SU-DHL-6 (cell line): ENCODE measurements at regions not wholly inside any gene's neighbourhood (a gene's known extent, or its start where the extent isn't known, plus 50 kb on each side); places are given as distances from the start of the nearest gene placed in this dataset.

ENCODE experiments used
- H2AFZ ChIP-seq: fragments of 200-600 bp; sonication (generic); 2 replicates; pipeline ENCODE4 v1.6.1; 2014; ENCODE audit warnings: low read depth, mild to moderate bottlenecking, moderate library complexity, mixed read lengths, antibody characterized with exemption, low read length; ENCODE audit not compliant: severe bottlenecking
- H3F3A ChIP-seq: fragments of 200-600 bp; shearing (Covaris generic); 2 replicates; pipeline ENCODE4 v1.6.0; 2016; ENCODE audit warnings: antibody characterized with exemption, mild to moderate bottlenecking; ENCODE audit not compliant: insufficient read depth
- H3K27ac ChIP-seq: fragments of 200-600 bp; sonication (generic); 2 replicates; pipeline ENCODE4 v1.5.1; 2016; ENCODE audit warnings: low read depth, mild to moderate bottlenecking, low read length, moderate library complexity, mixed read lengths
- H3K27me3 ChIP-seq: fragments of 200-600 bp; sonication (generic), shearing (Covaris generic); 2 replicates; pipeline ENCODE4 v1.6.0; 2014; ENCODE audit warnings: mild to moderate bottlenecking, low read length
- H3K36me3 ChIP-seq: fragments of 200-600 bp; sonication (generic); 2 replicates; pipeline ENCODE4 v1.6.1; 2014; ENCODE audit warnings: mild to moderate bottlenecking, low read length, mixed read lengths
- H3K4me2 ChIP-seq: fragments of 300-600, 200-600 bp; shearing (Covaris generic), sonication (generic); 2 replicates; pipeline ENCODE4 v1.6.0; 2014; ENCODE audit warnings: low read length, low read depth, mild to moderate bottlenecking; ENCODE audit not compliant: poor library complexity, severe bottlenecking
- H3K4me3 ChIP-seq: fragments of 200-600 bp; sonication (generic); 2 replicates; pipeline ENCODE4 v1.5.1; 2014; ENCODE audit warnings: antibody characterized with exemption, low read length, mild to moderate bottlenecking, mixed read lengths; ENCODE audit not compliant: insufficient read depth, poor library complexity, severe bottlenecking
- H3K79me2 ChIP-seq: fragments of 200-600 bp; sonication (generic); 2 replicates; pipeline ENCODE4 v1.6.1; 2014; ENCODE audit warnings: mild to moderate bottlenecking, low read length, moderate library complexity; ENCODE audit not compliant: insufficient read depth
- H3K9ac ChIP-seq: fragments of 200-600 bp; sonication (generic); 2 replicates; pipeline ENCODE4 v1.7.0; 2014; ENCODE audit warnings: mild to moderate bottlenecking, low read length
- H3K9me2 ChIP-seq: fragments of 200-600 bp; sonication (generic); replicated peaks from 2 replicates; pipeline ENCODE4 v1.6.1; 2014; ENCODE audit warnings: low read length; ENCODE audit not compliant: insufficient read depth
- H3K9me3 ChIP-seq: fragments of 200-600 bp; sonication (generic); 2 replicates; pipeline ENCODE4 v1.6.1; 2014; ENCODE audit warnings: low read length, mixed read lengths; ENCODE audit not compliant: insufficient read depth
- H4K20me1 ChIP-seq: fragments of 200-600 bp; sonication (generic); 2 replicates; pipeline ENCODE4 v1.6.1; 2014; ENCODE audit warnings: low read depth, mild to moderate bottlenecking, antibody characterized with exemption, low read length, moderate library complexity, mixed read lengths
- EZH2phosphoT487 ChIP-seq: fragments of 200-600 bp; sonication (generic), shearing (Covaris generic); conservative IDR thresholded peaks from 2 replicates; pipeline ENCODE4 v1.6.1; 2018; ENCODE audit warnings: mild to moderate bottlenecking, antibody characterized with exemption, low read length, moderate library complexity, mixed read lengths
- TF ChIP-seq, protein P1 (sequence below): fragments of 200-600 bp; sonication (generic); IDR thresholded peaks from one replicate; pipeline ENCODE4 v1.5.1; 2017; ENCODE audit warnings: antibody characterized with exemption, mild to moderate bottlenecking, low read length, moderate library complexity; ENCODE audit not compliant: insufficient read depth, poor library complexity, severe bottlenecking

DNA sequence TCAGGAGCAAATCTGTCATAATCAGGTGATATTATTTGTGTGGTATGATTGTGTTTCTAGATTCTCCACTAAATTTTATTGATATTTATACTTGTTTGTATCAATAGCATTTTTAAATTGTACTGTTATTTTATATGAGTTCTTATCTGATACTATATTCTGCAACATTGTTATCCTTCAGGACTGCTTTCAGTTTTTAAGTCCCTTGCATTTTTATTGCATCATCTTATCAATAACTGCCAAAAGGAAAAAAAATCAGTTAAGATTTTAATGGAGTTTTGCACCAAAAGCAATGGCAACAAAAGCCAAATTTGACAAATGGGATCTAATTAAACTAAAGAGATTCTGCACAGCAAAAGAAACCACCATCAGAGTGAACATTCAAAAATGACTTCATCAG is 741.3 kb upstream of the CTNND2 start:
- Histone ChIP-seq H3F3A (no peaks in the 10 kb centered on the region), H3K4me3 (no peak overlapping the region), H2AFZ (no peak overlapping the region), H3K9ac (no peak overlapping the region), H3K27ac (no peak overlapping the region), H3K79me2 (no peaks in the 10 kb centered on the region), H3K9me3 (no peaks in the 10 kb centered on the region), H3K36me3 (no peaks in the 10 kb centered on the region), H3K4me2 (no peak overlapping the region), H3K27me3 (no peaks in the 10 kb centered on the region), H3K9me2 (no peaks in the 10 kb centered on the region), H4K20me1 (no peaks in the 10 kb centered on the region)
- no peak for TF ChIP-seq EZH2phosphoT487
- TF ChIP-seq, protein P1, sequence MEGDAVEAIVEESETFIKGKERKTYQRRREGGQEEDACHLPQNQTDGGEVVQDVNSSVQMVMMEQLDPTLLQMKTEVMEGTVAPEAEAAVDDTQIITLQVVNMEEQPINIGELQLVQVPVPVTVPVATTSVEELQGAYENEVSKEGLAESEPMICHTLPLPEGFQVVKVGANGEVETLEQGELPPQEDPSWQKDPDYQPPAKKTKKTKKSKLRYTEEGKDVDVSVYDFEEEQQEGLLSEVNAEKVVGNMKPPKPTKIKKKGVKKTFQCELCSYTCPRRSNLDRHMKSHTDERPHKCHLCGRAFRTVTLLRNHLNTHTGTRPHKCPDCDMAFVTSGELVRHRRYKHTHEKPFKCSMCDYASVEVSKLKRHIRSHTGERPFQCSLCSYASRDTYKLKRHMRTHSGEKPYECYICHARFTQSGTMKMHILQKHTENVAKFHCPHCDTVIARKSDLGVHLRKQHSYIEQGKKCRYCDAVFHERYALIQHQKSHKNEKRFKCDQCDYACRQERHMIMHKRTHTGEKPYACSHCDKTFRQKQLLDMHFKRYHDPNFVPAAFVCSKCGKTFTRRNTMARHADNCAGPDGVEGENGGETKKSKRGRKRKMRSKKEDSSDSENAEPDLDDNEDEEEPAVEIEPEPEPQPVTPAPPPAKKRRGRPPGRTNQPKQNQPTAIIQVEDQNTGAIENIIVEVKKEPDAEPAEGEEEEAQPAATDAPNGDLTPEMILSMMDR, result no peak

DNA sequence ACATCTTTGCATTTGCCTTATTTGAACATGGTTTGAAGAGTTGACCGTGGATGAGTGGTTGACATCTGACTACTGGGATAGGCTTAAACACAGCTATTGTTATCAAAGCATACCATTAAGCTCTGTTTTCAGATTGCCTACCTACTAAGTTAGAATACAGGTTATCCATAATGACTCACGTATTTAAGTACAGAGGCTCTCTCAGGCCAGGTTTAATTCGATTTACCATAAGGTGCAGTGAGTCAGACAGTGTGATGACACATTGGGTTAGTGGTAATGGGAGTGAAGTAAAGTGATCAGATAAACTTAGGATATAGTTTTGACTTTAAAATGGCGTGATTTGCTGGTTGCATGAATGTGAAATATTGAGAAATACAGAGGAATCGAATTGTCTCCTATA is 732.0 kb upstream of the CTNND2 start:
- H3K36me3 ChIP-seq, result no peaks in the 10 kb centered on the region
- H3F3A ChIP-seq, result no peaks in the 10 kb centered on the region
- H2AFZ ChIP-seq, result no peak overlapping the region
- no peak overlapping the region for H3K4me3 ChIP-seq
- no peaks in the 10 kb centered on the region for H4K20me1 ChIP-seq
- no peak overlapping the region for H3K27ac ChIP-seq
- H3K4me2 ChIP-seq, result no peak overlapping the region
- no peaks in the 10 kb centered on the region for H3K9me2 ChIP-seq
- TF ChIP-seq EZH2phosphoT487, result no peak
- TF ChIP-seq, protein P1, result no peak
- no peaks in the 10 kb centered on the region for H3K27me3 ChIP-seq
- no peaks in the 10 kb centered on the region for H3K79me2 ChIP-seq
- H3K9ac ChIP-seq, result no peak overlapping the region
- H3K9me3 ChIP-seq, result no peaks in the 10 kb centered on the region

DNA sequence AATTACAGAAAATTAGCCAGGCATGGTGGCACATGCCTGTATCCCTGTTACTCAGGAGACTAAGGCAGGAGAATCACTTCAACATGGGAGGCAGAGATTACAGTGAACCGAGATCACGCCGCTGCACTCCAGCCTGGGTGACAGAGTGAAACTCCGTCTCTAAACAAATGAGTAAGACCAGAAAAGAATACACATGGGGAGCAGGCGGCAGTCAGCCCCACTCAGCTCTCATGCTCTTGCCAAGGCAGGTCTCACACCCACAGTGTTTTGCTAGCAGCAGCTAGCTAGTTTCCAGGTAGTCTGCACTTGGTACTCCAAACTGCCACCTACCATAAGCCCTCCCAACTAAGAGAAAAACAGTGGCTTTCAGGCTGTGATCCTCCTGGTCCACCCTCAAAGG is 722.3 kb upstream of the CTNND2 start:
- H3F3A ChIP-seq, result no peaks in the 10 kb centered on the region
- H2AFZ ChIP-seq, result no peak overlapping the region
- no peaks in the 10 kb centered on the region for H3K27me3 ChIP-seq
- H3K79me2 ChIP-seq, result no peaks in the 10 kb centered on the region
- no peak overlapping the region for H3K27ac ChIP-seq
- no peaks in the 10 kb centered on the region for H3K9me2 ChIP-seq
- H3K4me3 ChIP-seq, result no peak overlapping the region
- no peak overlapping the region for H3K9ac ChIP-seq
- H3K9me3 ChIP-seq, result no peaks in the 10 kb centered on the region
- TF ChIP-seq, protein P1, result no peak
- H3K4me2 ChIP-seq, result no peak overlapping the region
- H3K36me3 ChIP-seq, result no peaks in the 10 kb centered on the region
- no peaks in the 10 kb centered on the region for H4K20me1 ChIP-seq
